GM19455 (cell line): ENCODE measurements at regions not wholly inside any gene's neighbourhood (a gene's known extent, or its start where the extent isn't known, plus 50 kb on each side); places are given as distances from the start of the nearest gene placed in this dataset.
"Not testable (repeated sequence)": the region's sequence is repeated elsewhere in the genome, so short reads cannot be mapped to it uniquely, and the experiment has no call there.

Experiments used
- ATAC-seq: cut with Tn5 transposase; IDR thresholded peaks from one replicate; pipeline ENCODE4 v1.9.1; 2021; ENCODE audit not compliant: unreplicated experiment

DNA sequence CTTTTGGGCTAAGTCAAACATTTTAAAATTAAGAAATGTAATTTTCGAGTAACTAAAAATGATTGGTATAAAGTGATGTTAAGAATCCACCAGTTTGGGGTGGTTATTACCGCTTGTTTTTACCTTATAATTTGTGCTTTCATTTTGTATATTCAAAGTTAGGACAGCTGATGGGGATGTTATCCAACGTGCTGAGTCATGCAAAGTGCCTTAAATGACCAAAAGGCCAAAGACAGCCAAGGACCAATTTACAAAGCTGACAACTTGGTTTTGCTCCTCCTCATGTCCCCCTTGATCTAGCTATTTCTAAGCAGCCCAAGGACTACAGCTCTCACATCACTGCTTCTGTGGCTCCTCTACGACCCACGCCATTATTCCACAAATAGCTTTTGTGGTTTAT lies 181.4 kb upstream of the PCDH7 start:
- ATAC-seq = no peak

DNA sequence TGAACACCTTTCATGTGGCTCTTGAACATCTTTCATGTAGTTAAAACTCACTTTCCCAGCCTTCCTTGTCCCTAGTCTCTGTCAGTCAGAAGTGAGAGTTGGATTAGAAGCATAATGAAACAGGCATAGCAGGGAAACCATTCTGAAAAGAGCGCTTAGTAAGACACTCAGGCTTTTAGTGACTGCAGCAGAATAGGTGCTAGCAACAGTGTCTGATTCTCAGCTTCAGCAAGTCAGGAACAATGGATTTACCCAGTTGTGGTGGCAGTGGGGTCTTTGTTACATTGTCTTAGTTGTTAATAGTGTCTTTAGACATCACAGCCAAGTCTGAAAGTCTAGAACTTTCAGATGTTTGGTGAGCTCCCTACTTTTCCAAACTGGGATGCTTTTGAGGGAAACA lies 177.1 kb upstream of the PCDH7 start:
- ATAC-seq = no peak

DNA sequence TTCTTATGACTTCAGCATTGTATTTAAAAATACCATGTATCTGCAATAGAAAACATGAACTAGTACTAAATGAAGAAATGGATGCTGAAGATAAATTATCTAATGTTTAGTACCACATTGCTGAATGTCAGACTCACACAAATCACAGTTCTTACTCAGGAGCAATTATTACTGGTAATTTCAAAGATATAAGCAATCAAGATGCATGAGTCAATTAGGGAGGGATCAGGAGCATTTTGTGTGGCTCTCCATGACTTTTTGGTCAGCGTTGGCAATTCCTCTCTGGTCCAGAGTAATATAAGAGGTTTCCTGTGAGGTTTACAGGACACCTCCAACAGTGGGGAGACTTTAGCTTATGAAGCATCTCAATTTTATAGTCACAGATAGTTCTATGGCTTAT lies 167.0 kb upstream of the PCDH7 start:
- no peak for ATAC-seq

DNA sequence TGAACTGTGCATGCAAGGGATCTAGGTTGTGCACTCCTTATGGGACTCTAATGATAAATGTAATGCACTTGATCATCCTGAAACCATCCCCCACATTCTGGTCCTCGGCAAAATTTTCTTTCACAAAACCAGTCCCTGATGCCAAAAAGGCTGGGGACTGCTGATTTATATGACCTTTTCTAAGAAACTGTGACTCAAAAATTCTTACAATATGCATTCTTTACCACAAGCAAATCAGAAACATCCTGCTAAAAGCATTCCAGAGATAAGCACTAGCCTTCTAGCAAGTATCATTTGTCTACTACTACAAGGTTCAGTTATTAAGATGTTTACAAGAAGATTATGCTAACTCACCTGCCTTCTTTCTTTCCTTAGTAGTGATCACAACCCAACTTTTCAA lies 166.5 kb upstream of the PCDH7 start:
- no peak for ATAC-seq

DNA sequence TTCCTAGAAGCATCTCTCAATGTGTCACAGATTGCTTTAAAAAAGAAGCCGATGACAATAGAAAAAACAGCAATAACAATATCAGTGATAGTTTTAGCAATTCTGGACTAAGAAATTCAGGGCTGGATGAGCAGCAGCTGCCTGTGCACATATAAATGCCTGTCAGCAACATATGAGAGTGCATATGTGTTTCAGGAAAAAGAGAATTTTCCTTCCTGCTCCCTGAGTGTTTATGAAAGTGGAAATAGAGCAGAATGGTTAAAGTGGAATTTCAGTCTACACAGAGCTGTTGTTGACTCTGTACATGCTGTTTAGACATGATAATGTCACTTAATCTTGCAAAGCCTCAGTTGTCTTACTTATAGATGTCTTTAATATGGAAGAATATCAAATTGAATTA lies 164.4 kb upstream of the PCDH7 start:
- ATAC-seq = no peak

DNA sequence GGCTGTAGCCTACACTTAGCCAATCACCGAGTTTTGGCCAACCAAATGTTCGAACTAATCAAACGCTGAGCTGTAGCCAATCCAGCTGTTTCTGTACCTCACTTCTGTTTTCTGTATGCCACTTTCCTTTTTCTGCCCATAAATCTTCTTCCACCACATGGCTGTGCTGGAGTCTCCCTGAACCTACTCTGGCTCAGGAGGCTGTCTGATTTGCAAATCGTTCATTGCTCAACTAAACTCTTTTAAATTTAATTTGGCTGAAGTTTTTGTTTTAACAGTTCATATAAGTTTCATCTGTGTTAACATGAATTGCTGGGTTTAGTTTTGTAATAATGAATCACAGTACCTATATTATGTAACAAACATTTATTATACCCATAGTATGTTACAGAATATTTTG lies 160.7 kb upstream of the PCDH7 start:
- no peak for ATAC-seq

DNA sequence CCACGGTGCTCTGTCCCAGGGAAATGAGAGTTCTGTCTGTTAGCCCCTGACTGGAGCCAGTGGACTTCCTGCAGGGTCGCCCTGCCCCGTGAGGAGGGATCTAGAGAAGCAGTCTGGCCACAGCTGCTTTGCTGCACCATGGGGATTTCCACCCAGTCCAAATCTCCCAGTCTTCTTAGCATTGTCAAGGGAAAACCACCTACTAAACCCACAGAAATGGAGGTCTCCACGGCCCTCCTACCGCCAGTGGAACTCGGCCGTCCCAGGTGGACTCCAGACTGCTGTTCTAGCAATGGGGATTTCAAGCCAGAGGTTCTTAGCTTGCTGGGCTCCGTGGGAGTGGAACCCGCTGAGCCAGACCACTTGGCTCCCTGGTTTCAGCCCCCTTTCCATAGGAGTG lies 133.3 kb upstream of the PCDH7 start:
- no peak for ATAC-seq

DNA sequence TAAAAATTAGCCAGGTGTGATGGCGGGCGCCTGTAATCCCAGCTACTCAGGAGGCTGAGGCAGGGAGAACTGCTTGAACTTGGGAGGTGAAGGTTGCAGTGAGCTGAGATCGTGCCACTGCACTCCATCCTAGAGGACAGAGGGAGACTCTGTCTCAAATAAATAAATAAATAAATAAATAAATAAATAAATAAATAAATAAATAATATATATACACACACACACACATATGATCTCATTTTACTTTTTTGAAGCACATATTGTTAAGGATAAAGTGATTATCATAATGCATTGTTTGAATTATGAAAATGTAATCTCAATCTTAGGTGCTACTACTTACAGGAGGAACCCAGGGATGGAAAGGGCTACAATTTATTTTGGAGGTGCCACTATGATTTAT lies 130.5 kb upstream of the PCDH7 start:
- ATAC-seq = not testable (repeated sequence)

DNA sequence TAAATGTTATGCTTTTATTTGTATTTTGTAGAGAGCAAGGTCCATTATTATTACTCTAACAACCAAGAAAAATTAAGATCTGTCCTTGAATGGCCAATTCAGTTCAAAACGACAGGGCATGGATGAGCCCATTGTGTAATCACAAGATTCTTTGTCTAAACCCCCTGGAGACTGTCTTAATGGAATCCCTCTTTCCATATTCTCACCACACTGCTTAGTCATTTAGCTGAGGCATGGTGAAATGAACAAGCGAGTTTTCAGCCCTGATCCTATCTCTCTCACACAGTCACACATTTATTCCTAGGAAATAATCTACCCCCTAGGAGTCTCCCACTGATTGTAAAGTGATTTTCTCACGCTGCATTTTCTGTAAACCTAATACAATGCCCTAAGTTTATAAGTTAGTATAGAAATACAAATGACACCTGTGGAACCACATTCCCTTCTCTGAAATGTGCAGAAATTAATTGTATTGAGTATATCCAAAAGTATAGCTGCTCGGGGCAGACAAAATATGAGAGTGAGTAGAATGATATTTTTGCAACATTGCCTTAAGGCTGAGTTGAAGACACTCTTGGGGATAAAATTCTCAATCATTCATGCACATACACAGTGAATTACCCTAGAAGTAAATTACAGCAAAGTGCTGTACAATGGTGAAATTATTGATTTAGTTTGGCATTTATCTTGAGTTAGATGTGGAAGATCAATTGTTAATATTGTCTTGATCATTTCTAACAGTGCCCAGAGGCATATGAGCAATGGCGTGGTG lies 119.7 kb upstream of the PCDH7 start:
- ATAC-seq = no peak

DNA sequence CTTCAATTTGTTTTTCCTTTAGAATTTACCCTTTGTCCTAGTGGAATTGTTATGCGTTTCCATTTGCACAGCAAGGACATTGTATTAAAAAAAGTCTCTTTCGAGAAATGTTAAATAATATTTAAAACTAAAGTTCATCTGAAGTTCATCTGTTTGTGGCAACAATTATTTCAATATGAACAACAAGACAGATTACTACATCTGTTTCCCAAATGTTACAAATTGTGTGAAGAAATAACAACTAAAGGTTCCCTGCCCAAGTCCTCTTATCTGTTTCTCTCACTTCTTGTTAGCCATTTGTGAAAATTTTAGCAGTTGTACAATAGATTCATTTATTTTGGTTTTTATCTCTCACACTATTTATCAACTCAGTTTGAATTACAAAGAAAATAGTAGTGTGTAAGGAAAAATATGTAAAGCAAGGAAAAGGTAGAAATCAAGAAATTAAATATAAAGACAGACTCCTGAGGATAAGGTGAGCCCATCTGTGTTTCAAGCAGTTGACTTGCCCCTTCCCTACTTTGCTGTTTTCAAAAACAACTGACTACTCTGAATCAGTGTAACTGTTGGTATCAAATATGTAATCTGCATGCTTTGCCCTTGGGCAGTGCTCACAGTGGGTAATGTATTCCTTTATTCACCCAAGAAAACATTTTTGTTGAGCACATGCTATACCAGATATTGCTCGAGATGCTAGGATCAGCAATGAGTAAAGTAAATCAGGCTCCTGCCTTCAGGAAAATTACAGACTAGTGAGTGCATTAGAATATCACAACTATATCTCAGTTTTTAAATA lies 118.9 kb upstream of the PCDH7 start:
- ATAC-seq = no peak

DNA sequence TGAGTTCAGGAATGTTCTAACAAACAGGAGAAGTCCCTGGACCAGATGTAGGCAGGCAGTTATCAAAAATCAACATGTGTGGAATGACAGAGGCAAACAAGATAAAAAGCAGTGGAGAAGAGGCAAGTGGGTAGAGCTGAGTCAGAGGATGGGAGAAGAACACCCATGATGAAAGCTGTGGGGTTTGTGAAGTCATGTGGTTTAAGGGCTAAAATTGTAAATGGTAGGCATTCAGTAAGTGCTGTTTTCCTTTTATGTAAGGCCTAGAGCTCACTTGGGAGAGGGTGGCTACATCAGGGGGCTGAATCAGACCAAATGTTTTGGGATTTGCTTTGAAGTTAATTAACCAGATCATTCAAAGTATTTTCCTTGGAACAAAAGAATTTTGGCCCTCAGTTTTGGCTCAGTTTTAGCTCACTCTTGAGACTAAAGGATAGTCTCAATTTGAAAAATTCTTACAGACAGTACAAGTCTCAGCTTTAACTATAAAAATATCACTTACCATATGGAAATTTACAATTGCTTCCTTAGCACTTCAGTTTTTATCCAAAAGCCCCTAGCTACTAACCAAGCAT lies 114.5 kb upstream of the PCDH7 start:
- ATAC-seq = no peak

DNA sequence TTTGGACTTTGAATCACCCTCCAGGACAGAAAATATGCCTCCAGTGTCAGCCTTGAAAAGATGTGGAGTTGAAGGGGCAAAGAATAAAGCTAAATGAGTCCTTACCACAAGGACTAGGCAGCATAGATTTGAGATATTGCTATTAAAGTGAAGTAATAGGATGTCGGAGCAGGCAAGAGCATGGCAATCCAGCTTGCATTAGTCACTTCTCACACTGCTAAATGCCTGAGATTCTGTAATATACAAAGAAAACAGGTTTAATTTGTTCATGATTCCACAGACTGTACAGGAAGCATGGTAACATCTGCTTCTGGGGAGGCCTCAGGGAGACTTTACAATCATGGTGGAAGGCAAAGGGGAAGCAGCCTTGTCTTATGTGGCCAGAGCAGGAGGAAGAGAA lies 109.8 kb upstream of the PCDH7 start:
- no peak for ATAC-seq

DNA sequence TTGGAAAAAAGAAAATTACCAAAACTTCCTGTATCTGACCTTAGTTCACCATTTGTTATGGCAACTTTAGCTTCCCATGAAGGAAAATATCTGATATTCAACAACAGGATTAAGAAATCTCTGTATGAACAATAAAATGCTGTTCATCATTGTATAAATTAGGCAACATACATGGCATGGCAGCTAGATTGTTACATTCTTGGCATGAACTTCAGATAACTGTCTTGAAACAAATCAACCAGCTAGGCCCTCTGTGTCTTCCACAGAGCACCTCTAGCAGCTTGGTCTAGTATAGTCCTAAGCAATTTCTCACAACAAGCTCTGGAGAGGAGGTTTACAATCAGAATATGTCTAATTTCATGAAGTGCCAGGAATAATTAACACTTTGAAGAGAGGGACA lies 105.4 kb upstream of the PCDH7 start:
- ATAC-seq = no peak

DNA sequence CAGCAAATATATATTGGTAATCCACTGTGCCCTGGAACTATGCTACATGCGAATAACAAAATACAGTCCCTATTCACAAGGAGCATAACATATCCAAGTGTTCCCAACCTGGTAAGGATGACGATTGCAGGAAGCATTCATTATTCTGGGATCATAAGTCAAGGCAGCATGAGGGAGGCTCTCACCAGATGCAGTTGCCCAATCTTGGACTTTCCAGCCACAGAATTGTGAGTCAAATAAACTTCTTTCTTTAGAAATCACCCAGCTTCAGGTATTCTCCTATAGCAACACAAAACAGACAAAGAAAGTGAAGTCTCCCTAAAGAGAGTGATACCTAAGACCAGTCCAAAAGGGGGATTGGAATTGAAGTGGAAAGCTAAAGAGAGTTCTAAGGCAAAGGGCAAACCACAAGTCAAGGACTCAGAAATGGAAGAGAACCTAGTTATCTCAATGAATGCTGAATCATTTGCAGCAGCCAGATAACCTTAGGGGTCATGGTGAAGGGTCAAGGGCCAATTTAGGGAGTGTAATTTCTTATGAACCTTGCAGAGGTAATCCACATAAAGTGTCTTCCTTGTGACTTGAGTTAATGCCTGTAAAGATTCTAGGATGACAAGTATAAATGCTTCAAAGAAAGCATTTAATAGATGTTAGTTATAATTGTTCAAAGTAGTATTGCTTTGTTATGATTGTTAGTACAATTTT lies 103.1 kb upstream of the PCDH7 start:
- ATAC-seq = no peak

DNA sequence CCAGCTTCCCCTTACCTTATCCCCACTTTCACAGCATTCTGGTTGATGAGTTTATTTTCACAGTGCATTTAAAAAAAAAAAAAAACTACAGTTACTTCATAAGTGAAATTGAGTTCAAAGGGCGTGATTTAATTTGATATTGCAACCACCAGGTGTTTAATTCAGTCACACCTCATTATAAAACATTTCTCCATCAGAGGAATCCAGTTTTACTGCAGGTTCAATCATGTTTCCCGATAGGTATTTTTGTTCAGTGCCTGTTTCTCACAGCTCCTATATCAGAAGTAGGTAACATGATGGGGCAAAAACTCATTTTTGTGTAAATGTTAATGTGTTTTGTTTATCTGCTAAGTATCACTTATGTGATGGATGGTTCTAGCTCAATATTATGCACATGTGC lies 102.3 kb upstream of the PCDH7 start:
- no peak for ATAC-seq

DNA sequence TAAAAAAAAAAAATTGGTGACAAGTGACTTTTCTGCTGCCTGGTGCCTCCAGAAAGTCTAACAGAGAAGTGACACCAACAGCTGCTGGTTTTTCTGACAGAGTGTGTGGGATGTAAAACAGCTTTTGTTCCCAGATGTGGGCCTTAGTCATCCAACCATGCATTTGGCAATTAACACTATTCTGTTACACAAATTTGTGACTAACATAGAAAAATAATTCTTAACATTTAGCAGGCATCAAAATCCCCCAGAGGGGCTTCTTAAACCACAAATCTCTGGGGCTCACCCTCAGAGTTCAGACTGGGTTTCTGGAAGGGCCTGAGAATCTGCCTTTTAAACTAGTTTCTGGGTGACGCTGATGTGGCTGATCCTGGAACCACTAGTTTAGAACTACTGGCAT lies 100.5 kb upstream of the PCDH7 start:
- ATAC-seq = no peak

DNA sequence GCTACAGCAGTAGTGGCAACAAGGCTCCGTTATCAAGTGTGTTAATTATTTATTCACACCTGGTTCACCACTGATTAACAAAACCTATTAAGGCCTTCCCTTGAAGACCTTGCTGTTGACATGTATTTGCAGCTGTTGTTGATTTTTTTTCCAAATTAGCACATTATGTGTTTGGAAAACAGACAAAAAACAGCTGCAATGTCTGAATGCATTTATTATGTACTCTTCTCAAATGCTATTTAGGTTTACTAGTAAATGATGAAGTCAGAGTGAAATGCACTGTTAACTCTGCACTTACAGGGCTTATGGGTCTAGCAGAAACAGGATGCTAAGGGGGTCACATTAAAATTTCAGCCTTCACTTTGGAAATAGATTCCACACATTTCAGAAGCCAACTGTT lies 99.5 kb upstream of the PCDH7 start:
- ATAC-seq = no peak

DNA sequence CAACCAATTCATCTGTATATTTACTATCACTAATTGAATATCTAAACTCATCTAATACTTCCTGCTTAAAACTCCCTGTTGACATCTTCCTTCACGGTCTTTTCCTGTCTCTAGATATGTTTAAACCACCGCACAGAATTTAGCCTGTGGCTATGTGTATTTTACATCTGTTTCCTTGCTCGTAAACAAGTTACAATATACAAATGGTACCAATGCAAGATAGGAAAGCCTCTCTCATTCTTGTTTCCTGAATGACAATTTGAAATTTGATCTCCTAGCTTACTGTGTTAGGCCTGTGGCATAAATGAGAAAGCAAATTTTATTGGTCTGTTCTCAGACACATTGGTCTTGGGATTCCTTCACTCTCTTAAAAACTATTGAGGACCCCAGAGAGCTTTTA lies 89.7 kb upstream of the PCDH7 start:
- ATAC-seq = no peak

DNA sequence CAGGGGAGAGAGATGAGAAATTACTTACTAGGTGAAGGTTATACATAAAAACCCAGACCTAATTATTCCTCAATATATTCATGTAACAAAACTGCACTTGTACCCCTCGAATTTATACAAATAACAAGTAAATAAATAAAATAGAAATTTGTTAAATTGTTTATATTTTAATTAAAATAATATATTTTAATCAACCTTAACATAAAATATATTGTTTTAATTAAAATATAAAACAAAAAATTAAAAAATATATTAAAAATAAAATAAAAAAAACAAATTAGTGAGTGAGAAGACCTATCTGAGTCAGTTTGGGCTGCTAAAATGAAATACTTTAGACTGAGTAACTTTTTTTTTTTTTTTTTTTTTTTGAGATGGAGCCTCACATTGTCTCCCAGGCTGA lies 87.4 kb upstream of the PCDH7 start:
- ATAC-seq = no peak

DNA sequence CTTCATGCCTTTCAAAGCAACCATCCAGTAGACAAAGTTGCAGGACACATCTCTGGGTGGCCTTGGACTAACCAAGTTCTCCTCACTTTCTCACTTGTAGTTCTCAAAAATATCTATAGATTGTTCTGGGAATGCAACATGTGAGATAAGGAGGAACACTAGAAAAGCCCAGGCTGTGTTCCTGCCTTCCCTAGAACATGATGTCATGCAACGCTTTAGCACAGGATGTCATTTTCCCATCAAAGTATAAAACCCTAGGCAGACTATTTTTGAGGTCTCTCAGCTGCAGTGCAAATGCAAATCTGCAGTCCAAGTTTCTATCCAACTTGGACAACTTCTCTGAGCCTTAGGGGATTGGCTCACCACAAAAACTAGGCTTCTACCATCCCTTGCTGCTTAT lies 78.8 kb upstream of the PCDH7 start:
- no peak for ATAC-seq

DNA sequence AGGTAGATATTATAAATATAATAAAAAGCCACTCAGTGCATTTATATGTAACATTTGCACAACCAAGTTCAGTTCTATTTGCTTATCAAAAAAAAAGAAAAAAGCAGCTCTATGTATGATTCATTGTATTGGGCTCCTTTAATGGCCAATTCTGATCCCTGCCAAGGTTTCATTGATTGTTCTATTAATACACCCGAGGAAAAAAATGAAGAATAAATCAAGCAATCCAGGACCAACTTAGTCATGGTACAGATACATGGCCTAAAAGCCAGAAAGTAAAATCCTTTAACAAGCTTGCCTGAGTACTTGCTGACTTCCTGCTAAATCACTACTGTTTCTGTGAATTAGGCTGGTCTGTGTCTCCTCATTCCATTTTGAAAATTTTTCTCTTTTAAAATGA lies 77.6 kb upstream of the PCDH7 start:
- ATAC-seq = no peak

DNA sequence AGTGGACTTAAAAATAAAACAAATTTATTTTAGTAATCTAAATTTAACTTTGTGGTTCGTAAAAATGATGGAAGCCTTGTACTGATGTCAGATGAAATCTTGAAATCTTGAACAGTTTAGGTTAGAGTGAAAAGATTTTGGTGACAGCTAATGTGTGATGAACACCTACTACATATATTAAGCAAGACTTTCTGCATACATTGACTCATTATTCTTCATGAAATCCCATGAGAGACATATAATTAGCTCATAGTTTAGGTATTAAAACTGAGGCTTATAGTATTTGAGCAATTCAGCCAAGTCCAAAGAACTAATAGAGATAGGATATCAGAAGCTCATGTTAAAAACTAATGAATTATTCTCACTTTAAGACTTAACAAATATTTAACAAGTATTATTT lies 66.9 kb upstream of the PCDH7 start:
- ATAC-seq = no peak
